ENCODE measurements at regions not wholly inside any gene's neighbourhood (a gene's known extent, or its start where the extent isn't known, plus 50 kb on each side); places are given as distances from the start of the nearest gene placed in this dataset.

DNA sequence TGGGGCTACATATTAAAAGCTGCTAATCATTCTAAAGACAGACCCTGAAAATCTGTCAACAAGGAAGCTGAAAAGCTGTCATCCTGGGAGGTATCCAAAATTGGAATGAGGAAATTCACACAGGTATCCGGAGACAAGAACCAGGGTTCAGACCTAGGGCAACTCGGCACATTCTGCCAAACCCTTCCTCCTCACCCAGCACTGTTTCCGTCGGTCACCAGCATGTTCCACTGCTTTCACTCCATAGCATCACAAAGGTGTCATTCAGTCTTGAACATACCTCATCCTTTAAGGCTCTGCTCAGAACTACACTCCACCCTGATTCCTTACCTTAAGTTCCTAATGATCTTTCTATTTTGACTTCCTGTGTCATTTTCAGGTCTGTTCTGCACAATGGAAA is 153.1 kb upstream of the RASA1 start:
- TF ChIP-seq EP300 (IDR thresholded peaks at IDR 0.05; ENCODE audit: low read depth) (no peak), POLR2AphosphoS5 (IDR thresholded peaks at IDR 0.05) (no peak), POLR2A (IDR thresholded peaks at IDR 0.05) (no peak)
- TF ChIP-seq, protein P1, sequence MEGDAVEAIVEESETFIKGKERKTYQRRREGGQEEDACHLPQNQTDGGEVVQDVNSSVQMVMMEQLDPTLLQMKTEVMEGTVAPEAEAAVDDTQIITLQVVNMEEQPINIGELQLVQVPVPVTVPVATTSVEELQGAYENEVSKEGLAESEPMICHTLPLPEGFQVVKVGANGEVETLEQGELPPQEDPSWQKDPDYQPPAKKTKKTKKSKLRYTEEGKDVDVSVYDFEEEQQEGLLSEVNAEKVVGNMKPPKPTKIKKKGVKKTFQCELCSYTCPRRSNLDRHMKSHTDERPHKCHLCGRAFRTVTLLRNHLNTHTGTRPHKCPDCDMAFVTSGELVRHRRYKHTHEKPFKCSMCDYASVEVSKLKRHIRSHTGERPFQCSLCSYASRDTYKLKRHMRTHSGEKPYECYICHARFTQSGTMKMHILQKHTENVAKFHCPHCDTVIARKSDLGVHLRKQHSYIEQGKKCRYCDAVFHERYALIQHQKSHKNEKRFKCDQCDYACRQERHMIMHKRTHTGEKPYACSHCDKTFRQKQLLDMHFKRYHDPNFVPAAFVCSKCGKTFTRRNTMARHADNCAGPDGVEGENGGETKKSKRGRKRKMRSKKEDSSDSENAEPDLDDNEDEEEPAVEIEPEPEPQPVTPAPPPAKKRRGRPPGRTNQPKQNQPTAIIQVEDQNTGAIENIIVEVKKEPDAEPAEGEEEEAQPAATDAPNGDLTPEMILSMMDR (IDR thresholded peaks at IDR 0.05) = no peak
